ENCODE measurements at regions not wholly inside any gene's neighbourhood (a gene's known extent, or its start where the extent isn't known, plus 50 kb on each side); places are given as distances from the start of the nearest gene placed in this dataset.
"Not testable (repeated sequence)": the region's sequence is repeated elsewhere in the genome, so short reads cannot be mapped to it uniquely, and the experiment has no call there.

DNA sequence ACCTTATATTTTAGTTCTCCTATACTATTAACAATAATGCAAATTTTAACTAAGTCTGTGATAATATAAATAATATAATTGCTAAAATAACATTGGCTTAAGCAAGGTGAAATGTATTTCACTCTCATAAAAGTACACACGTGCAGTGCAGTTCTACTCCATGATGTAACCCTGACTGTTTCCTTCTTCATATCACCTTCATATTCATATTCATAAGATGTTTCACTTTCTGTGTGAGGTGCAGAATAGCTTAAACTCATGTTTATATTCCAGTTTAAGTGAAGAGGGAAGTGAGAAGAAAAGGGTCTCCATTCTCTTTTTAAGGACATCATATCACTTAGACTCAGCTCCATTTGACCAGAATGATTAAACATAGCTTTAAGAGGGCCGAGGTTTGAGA is 1810.0 kb upstream of the PCDH10 start:
- DNase-seq (ENCODE audit: extremely low spot score) = no peak
- Histone ChIP-seq H3K36me3 (no peaks in the 10 kb centered on the region), H3K27me3 (no peaks in the 10 kb centered on the region), H3K4me3 (no peak overlapping the region), H3K27ac (replicated peaks in 1 of 4) (no peak overlapping the region), H3K4me1 (peaks cover 0 to 16% (median 0%) of the 10 kb centered on the region in 4 donors), H3K9me3 (no peaks in the 10 kb centered on the region)
- WGBS = 82% methylated on average over 2 of the region's 2 CpGs
- intact Hi-C loops (cut with DNase I) = no loop called here
- TF ChIP-seq, protein P1, sequence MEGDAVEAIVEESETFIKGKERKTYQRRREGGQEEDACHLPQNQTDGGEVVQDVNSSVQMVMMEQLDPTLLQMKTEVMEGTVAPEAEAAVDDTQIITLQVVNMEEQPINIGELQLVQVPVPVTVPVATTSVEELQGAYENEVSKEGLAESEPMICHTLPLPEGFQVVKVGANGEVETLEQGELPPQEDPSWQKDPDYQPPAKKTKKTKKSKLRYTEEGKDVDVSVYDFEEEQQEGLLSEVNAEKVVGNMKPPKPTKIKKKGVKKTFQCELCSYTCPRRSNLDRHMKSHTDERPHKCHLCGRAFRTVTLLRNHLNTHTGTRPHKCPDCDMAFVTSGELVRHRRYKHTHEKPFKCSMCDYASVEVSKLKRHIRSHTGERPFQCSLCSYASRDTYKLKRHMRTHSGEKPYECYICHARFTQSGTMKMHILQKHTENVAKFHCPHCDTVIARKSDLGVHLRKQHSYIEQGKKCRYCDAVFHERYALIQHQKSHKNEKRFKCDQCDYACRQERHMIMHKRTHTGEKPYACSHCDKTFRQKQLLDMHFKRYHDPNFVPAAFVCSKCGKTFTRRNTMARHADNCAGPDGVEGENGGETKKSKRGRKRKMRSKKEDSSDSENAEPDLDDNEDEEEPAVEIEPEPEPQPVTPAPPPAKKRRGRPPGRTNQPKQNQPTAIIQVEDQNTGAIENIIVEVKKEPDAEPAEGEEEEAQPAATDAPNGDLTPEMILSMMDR (IDR thresholded peaks at IDR 0.05) = no peak
- TF ChIP-seq POLR2AphosphoS5 (IDR thresholded peaks at IDR 0.05) (no peak), EP300 (IDR thresholded peaks at IDR 0.05) (no peak), POLR2A (IDR thresholded peaks at IDR 0.05; ENCODE audit: low read depth) (no peak)

GRCh38 chr4:131344761-131345160 is 1804.3 kb upstream of the PCDH10 start:
- intact Hi-C loops (cut with DNase I) = no loop called here
- no peak for TF ChIP-seq EP300 (IDR thresholded peaks at IDR 0.05)
- TF ChIP-seq, protein P1 (IDR thresholded peaks at IDR 0.05) = no peak
- no peak for TF ChIP-seq POLR2A (IDR thresholded peaks at IDR 0.05; ENCODE audit: low read depth)
- TF ChIP-seq POLR2AphosphoS5 (IDR thresholded peaks at IDR 0.05) = no peak

DNA sequence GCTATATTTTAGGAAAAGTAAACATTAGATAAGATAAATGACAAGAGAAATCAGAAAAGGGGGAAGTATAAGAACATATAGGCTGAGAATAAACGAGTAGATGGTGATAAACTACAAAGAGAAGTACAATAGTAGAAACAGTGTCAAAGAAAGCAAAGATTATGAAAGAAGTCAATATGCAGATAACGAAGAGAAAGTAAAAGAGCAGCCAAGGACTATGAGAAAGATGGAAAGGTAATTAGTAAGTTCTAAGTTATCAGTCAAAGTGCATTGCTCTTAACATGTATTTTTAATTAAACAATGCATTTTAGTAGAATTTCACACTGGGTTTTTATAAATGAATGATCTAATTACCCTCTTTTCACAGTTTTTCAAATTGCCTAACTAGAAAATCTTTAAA is 1801.3 kb upstream of the PCDH10 start:
- TF ChIP-seq POLR2A (IDR thresholded peaks at IDR 0.05; ENCODE audit: low read depth) = no peak
- no peak for TF ChIP-seq EP300 (IDR thresholded peaks at IDR 0.05)
- TF ChIP-seq, protein P1 (IDR thresholded peaks at IDR 0.05) = no peak
- TF ChIP-seq POLR2AphosphoS5 (IDR thresholded peaks at IDR 0.05) = no peak
- H3K27ac ChIP-seq (replicated peaks in 1 of 4) = no peak overlapping the region
- no peaks in the 10 kb centered on the region for H3K36me3 ChIP-seq
- no peaks in the 10 kb centered on the region for H3K9me3 ChIP-seq
- WGBS = 62% methylated on average over 2 of the region's 2 CpGs
- peaks cover 0 to 4% (median 0%) of the 10 kb centered on the region in 4 donors for H3K4me1 ChIP-seq
- H3K27me3 ChIP-seq = no peaks in the 10 kb centered on the region
- intact Hi-C loops (cut with DNase I) = no loop called here
- no peak overlapping the region for H3K4me3 ChIP-seq
- no peak for DNase-seq (ENCODE audit: extremely low spot score)

More at GRCh38 chr4:131344761-131345160, 1804.3 kb upstream of the PCDH10 start:
- Histone ChIP-seq H3K36me3 (no peaks in the 10 kb centered on the region), H3K27me3 (no peaks in the 10 kb centered on the region), H3K4me1 (peaks cover 0 to 16% (median 0%) of the 10 kb centered on the region in 4 donors), H3K9me3 (no peaks in the 10 kb centered on the region), H3K27ac (replicated peaks in 1 of 4) (no peak overlapping the region), H3K4me3 (no peak overlapping the region)
- 83% methylated on average over 2 of the region's 2 CpGs for WGBS
- DNase-seq (ENCODE audit: extremely low spot score) = no peak

- H3K4me1 ChIP-seq = no peaks in the 10 kb centered on the region
- no peaks in the 10 kb centered on the region for H3K36me3 ChIP-seq
- no peaks in the 10 kb centered on the region for H3K27me3 ChIP-seq
- H3K4me3 ChIP-seq = no peak overlapping the region
- WGBS = 87% methylated on average over 2 of the region's 2 CpGs
- intact Hi-C loops (cut with DNase I) = no loop called here
- DNase-seq (ENCODE audit: extremely low spot score) = no peak
- H3K27ac ChIP-seq (replicated peaks in 1 of 4) = no peak overlapping the region
- TF ChIP-seq, protein P1 (IDR thresholded peaks at IDR 0.05) = no peak
- TF ChIP-seq POLR2AphosphoS5 (IDR thresholded peaks at IDR 0.05) = no peak
- TF ChIP-seq EP300 (IDR thresholded peaks at IDR 0.05) = no peak
- no peak for TF ChIP-seq POLR2A (IDR thresholded peaks at IDR 0.05; ENCODE audit: low read depth)
- H3K9me3 ChIP-seq = no peaks in the 10 kb centered on the region
These were observed 1800.8 kb upstream of the PCDH10 start for GRCh38 chr4:131348263-131348662.

GRCh38 chr4:131352371-131352770 is 1796.7 kb upstream of the PCDH10 start:
- intact Hi-C loops (cut with DNase I); H3K36me3 ChIP-seq; H3K27me3 ChIP-seq; H3K9me3 ChIP-seq; H3K4me3 ChIP-seq; H3K4me1 ChIP-seq; DNase-seq (ENCODE audit: extremely low spot score); H3K27ac ChIP-seq (replicated peaks in 1 of 4): not testable (repeated sequence)
- 95% methylated on average over 18 of the region's 19 CpGs for WGBS
